ENCODE measurements at regions not wholly inside any gene's neighbourhood (a gene's known extent, or its start where the extent isn't known, plus 50 kb on each side); places are given as distances from the start of the nearest gene placed in this dataset.

- Histone ChIP-seq H3K4me1 (ENCODE audit: insufficient read depth, low read length) (no peaks in the 10 kb centered on the region), H3K4me2 (ENCODE audit: insufficient read depth, low read length) (no peak overlapping the region)
Measured at GRCh38 chr1:238264951-238265350, 374.2 kb upstream of the ZP4 start.

DNA sequence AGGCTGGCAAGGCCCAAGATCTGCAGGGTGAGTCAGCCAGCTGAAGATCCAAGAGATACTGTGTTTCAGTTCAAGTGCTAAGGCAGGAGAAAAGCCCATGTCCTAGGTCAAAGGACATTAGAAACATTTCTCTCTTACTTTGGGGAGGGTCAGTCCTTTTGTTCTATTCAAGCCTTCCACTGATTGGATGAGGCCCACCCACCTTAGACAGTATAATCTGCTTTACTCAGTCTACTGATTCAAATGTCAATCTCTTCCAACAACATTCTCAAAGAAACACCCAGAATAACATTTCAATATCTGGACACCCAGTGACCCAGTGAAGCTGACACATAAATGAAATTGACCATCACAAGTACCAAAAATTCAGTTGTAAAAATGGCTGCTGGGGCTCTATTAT is 367.8 kb upstream of the ZP4 start:
- no peak overlapping the region for H3K9ac ChIP-seq (ENCODE audit: low read depth, low read length)
- no peak overlapping the region for H3K27ac ChIP-seq (ENCODE audit: low read length)
- H3K4me3 ChIP-seq (ENCODE audit: low read depth in 1 of 2, low read length in 2 of 2), result no peak overlapping the region
- no peak overlapping the region for H2AFZ ChIP-seq (ENCODE audit: low read depth, low read length)
- ATAC-seq (ENCODE audit: insufficient read depth, low read depth), result no peak
- H3K9me3 ChIP-seq (ENCODE audit: insufficient read depth, low read length, severe bottlenecking), result no peaks in the 10 kb centered on the region
- no peak overlapping the region for H3K4me2 ChIP-seq (ENCODE audit: insufficient read depth, low read length)
- H3K4me1 ChIP-seq (ENCODE audit: insufficient read depth, low read length), result no peaks in the 10 kb centered on the region
- no peaks in the 10 kb centered on the region for H4K20me1 ChIP-seq (ENCODE audit: insufficient read depth, low read length)
- H3K79me2 ChIP-seq (ENCODE audit: insufficient read depth, low read length), result no peaks in the 10 kb centered on the region
- TF ChIP-seq EZH2 (IDR thresholded peaks at IDR 0.05; ENCODE audit: borderline replicate concordance, low read depth, low read length, severe bottlenecking) (no peak), CTCF (IDR thresholded peaks at IDR 0.05; ENCODE audit: borderline replicate concordance, extremely low read depth, low read length, poor library complexity, severe bottlenecking) (no peak)
- DNase-seq, result no peak
- H3K27me3 ChIP-seq (ENCODE audit: insufficient read depth, low read length, poor library complexity), result no peaks in the 10 kb centered on the region
- H3K36me3 ChIP-seq (ENCODE audit: insufficient read depth, low read length), result no peaks in the 10 kb centered on the region

More at GRCh38 chr1:238264951-238265350, 374.2 kb upstream of the ZP4 start:
- H3K9ac ChIP-seq (ENCODE audit: low read depth, low read length), result no peak overlapping the region
- H3K79me2 ChIP-seq (ENCODE audit: insufficient read depth, low read length), result no peaks in the 10 kb centered on the region
- no peaks in the 10 kb centered on the region for H4K20me1 ChIP-seq (ENCODE audit: insufficient read depth, low read length)
- ATAC-seq (ENCODE audit: insufficient read depth, low read depth), result no peak
- DNase-seq, result no peak
- no peaks in the 10 kb centered on the region for H3K36me3 ChIP-seq (ENCODE audit: insufficient read depth, low read length)
- no peak overlapping the region for H3K4me3 ChIP-seq (ENCODE audit: low read depth in 1 of 2, low read length in 2 of 2)
- H3K27ac ChIP-seq (ENCODE audit: low read length), result no peak overlapping the region
- H2AFZ ChIP-seq (ENCODE audit: low read depth, low read length), result no peak overlapping the region
- H3K27me3 ChIP-seq (ENCODE audit: insufficient read depth, low read length, poor library complexity), result no peaks in the 10 kb centered on the region
- TF ChIP-seq EZH2 (IDR thresholded peaks at IDR 0.05; ENCODE audit: borderline replicate concordance, low read depth, low read length, severe bottlenecking) (no peak), CTCF (IDR thresholded peaks at IDR 0.05; ENCODE audit: borderline replicate concordance, extremely low read depth, low read length, poor library complexity, severe bottlenecking) (no peak)
- H3K9me3 ChIP-seq (ENCODE audit: insufficient read depth, low read length, severe bottlenecking), result no peaks in the 10 kb centered on the region

- TF ChIP-seq EZH2 (IDR thresholded peaks at IDR 0.05; ENCODE audit: borderline replicate concordance, low read depth, low read length, severe bottlenecking), result no peak
- no peak for TF ChIP-seq CTCF (IDR thresholded peaks at IDR 0.05; ENCODE audit: borderline replicate concordance, extremely low read depth, low read length, poor library complexity, severe bottlenecking)
- Histone ChIP-seq H3K9me3 (ENCODE audit: insufficient read depth, low read length, severe bottlenecking) (no peaks in the 10 kb centered on the region), H3K4me1 (ENCODE audit: insufficient read depth, low read length) (no peaks in the 10 kb centered on the region), H2AFZ (ENCODE audit: low read depth, low read length) (no peak overlapping the region), H3K9ac (ENCODE audit: low read depth, low read length) (no peak overlapping the region), H3K36me3 (ENCODE audit: insufficient read depth, low read length) (no peaks in the 10 kb centered on the region), H3K4me3 (ENCODE audit: low read depth in 1 of 2, low read length in 2 of 2) (no peak overlapping the region), H3K27me3 (ENCODE audit: insufficient read depth, low read length, poor library complexity) (no peaks in the 10 kb centered on the region), H3K4me2 (ENCODE audit: insufficient read depth, low read length) (no peak overlapping the region), H3K27ac (ENCODE audit: low read length) (no peak overlapping the region), H3K79me2 (ENCODE audit: insufficient read depth, low read length) (no peaks in the 10 kb centered on the region), H4K20me1 (ENCODE audit: insufficient read depth, low read length) (no peaks in the 10 kb centered on the region)
- ATAC-seq (ENCODE audit: insufficient read depth, low read depth), result no peak
- no peak for DNase-seq
Measured at GRCh38 chr1:238257018-238257621, 366.4 kb upstream of the ZP4 start.

Data from DND-41 (cell line).